ENCODE measurements at regions not wholly inside any gene's neighbourhood (a gene's known extent, or its start where the extent isn't known, plus 50 kb on each side); places are given as distances from the start of the nearest gene placed in this dataset.

GRCh38 chr14:66426451-66426850 is 59.7 kb upstream of the CCDC196 start:
- TF ChIP-seq CTCF (IDR thresholded peaks at IDR 0.05) (no peak), POLR2A (IDR thresholded peaks at IDR 0.05) (no peak)

Measured in thyroid gland (tissue), 4 donors.